ENCODE measurements at regions not wholly inside any gene's neighbourhood (a gene's known extent, or its start where the extent isn't known, plus 50 kb on each side); places are given as distances from the start of the nearest gene placed in this dataset.

DNA sequence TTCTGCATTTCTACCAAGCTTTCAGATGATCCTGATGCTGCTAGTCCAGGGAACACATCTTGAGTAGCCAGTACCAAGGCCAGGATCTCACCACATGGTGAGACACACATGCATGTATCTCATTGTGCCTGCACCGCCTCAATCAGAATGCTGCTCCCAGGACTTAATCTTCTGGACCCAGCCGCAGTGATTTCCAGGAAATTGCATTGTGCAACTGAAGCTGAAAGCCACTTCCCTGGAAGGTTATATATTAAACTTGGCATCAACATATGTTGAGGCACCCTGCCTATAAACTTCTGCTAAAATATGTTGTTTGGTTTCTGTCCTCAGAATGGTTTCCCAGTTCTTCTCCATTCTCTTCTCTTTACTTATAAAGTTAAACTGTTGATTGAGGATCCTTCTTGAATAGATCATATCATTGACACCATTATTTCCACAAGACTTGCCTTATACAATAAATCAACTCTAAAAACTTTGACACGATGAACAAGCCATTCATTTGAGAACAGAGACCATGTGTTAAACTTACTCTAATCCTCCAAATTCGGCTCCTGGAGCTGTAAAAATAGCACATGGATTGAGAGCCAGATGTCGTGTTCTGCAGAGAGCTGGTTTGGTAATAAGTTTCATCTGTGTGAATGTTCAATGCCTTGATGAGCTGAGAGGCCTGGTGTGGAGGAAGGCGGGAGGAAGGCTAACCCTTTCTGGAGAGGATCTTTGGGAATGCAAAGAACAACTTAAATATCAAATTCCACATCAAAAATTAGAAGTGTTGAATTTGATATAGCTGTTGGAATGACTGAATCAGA is 65.0 kb upstream of the PCSK2 start:
- Histone ChIP-seq H3K4me1 (ENCODE audit: control insufficient read depth in 2 of 2, insufficient read depth in 2 of 2, low read length in 2 of 2) (no peaks in the 10 kb centered on the region), H3K4me3 (ENCODE audit: low read length in 2 of 2) (no peak overlapping the region), H3K9me3 (ENCODE audit: control insufficient read depth in 2 of 2, insufficient read depth in 1 of 2, low read length in 1 of 2) (no peaks in the 10 kb centered on the region), H3K27me3 (ENCODE audit: control insufficient read depth in 2 of 2, insufficient read depth in 1 of 2, low read length in 1 of 2) (no peaks in the 10 kb centered on the region), H3K36me3 (ENCODE audit: control insufficient read depth in 2 of 2, insufficient read depth in 2 of 2, low read length in 1 of 2) (no peaks in the 10 kb centered on the region), H3K27ac (ENCODE audit: low read depth in 1 of 2, low read length in 1 of 2) (no peak overlapping the region)
- 66% methylated on average over 6 of the region's 6 CpGs for whole genome bisulfite sequencing
- DNase-seq (ENCODE audit: low read depth in 6 of 9, low spot score in 9 of 9), result no peak

DNA sequence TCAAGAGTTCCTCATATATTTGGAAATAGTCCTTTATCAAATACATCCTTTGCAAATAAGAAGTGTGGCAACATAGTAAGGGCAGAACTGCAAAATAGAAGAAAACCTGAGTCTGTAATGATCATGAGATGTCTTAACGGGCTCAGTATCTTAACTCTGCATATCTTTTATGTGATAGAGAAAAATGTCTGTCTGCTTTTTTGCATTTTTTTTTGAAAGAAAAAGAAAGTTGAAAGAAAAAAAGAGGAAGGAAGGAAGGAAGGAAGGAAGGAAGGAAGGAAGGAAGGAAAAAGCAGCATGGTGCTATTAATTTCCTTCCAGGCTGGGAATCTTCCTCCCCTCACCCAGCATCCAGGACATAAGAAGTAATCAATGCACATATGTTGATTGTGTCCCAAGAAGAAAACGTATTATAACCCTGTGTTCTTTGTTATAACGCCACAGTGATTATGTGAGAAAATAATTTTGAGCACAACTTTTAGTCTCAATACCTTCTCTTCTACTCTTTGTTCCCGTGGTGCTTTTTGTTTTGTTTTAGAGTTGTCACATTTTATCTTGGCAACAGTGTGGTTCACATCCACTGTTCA is 58.7 kb upstream of the PCSK2 start:
- WGBS, result 87% methylated on average over 4 of the region's 4 CpGs
- Histone ChIP-seq H3K27ac (ENCODE audit: low read depth in 1 of 2, low read length in 1 of 2) (no peak overlapping the region), H3K4me1 (ENCODE audit: control insufficient read depth in 2 of 2, insufficient read depth in 2 of 2, low read length in 2 of 2) (no peaks in the 10 kb centered on the region), H3K27me3 (ENCODE audit: control insufficient read depth in 2 of 2, insufficient read depth in 1 of 2, low read length in 1 of 2) (no peaks in the 10 kb centered on the region), H3K9me3 (ENCODE audit: control insufficient read depth in 2 of 2, insufficient read depth in 1 of 2, low read length in 1 of 2) (no peaks in the 10 kb centered on the region), H3K4me3 (ENCODE audit: low read length in 2 of 2) (no peak overlapping the region), H3K36me3 (ENCODE audit: control insufficient read depth in 2 of 2, insufficient read depth in 2 of 2, low read length in 1 of 2) (no peaks in the 10 kb centered on the region)
- no peak for DNase-seq (ENCODE audit: low read depth in 6 of 9, low spot score in 9 of 9)

DNA sequence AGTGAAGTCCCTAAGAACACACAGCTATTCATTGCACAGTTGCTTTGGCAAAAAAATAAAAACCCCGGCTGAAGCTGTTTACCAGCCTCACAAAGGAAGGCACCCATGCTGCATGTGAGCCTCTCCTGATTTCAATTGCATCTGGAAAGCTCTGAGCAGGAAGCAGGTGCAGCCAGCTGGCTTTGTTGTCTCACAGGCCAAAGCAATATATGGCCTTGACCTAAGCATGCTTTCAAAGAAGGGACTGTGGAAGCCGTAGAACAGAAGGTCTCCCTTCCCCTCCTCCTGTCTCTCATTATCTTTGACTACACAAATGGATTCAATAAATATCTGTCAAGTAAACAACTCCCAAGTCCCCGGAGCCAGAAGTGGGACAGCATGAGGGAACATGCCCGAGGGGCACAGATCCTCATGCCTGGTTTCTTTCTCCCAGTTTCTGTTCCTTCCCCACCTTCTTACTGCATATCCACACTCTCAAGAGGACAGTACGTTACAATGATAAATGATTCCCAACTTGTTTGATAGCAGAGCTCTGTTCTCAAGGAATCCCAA is 57.2 kb upstream of the PCSK2 start:
- Histone ChIP-seq H3K27ac (ENCODE audit: low read depth in 1 of 2, low read length in 1 of 2) (no peak overlapping the region), H3K4me1 (ENCODE audit: control insufficient read depth in 2 of 2, insufficient read depth in 2 of 2, low read length in 2 of 2) (no peaks in the 10 kb centered on the region), H3K9me3 (ENCODE audit: control insufficient read depth in 2 of 2, insufficient read depth in 1 of 2, low read length in 1 of 2) (no peaks in the 10 kb centered on the region), H3K36me3 (ENCODE audit: control insufficient read depth in 2 of 2, insufficient read depth in 2 of 2, low read length in 1 of 2) (no peaks in the 10 kb centered on the region), H3K4me3 (ENCODE audit: low read length in 2 of 2) (no peak overlapping the region), H3K27me3 (ENCODE audit: control insufficient read depth in 2 of 2, insufficient read depth in 1 of 2, low read length in 1 of 2) (no peaks in the 10 kb centered on the region)
- DNase-seq (ENCODE audit: low read depth in 6 of 9, low spot score in 9 of 9), result no peak
- 47% methylated on average over 5 of the region's 5 CpGs for WGBS

DNA sequence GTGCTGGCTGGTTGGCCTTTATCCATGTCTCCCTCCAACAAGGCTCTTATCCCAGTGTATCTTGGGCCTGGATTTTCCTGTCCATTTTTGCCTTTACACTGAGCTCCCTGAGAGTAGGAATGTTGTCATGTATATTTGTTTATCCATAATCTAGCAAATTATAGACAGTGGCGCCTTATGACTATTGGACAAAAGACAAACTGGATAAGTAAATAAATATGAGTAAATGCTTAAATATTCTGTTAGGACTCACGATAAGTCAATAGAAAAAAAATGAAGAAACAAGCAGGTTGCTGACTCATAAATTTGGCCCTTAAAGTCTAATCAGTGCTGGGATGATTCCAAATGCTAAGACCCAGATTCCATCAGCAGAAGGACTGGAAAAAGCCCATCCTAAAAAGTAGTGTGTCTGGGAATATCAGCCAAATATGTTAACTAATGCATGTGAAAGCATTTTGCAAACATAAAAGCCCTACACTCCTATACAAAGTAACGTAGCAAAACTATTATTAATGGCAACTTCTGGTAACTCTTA is 55.0 kb upstream of the PCSK2 start:
- WGBS, result 91% methylated on average over 3 of the region's 3 CpGs
- H3K4me3 ChIP-seq (ENCODE audit: low read length in 2 of 2), result no peak overlapping the region
- no peaks in the 10 kb centered on the region for H3K27me3 ChIP-seq (ENCODE audit: control insufficient read depth in 2 of 2, insufficient read depth in 1 of 2, low read length in 1 of 2)
- H3K4me1 ChIP-seq (ENCODE audit: control insufficient read depth in 2 of 2, insufficient read depth in 2 of 2, low read length in 2 of 2), result no peaks in the 10 kb centered on the region
- no peaks in the 10 kb centered on the region for H3K9me3 ChIP-seq (ENCODE audit: control insufficient read depth in 2 of 2, insufficient read depth in 1 of 2, low read length in 1 of 2)
- no peak for DNase-seq (ENCODE audit: low read depth in 6 of 9, low spot score in 9 of 9)
- no peaks in the 10 kb centered on the region for H3K36me3 ChIP-seq (ENCODE audit: control insufficient read depth in 2 of 2, insufficient read depth in 2 of 2, low read length in 1 of 2)
- no peak overlapping the region for H3K27ac ChIP-seq (ENCODE audit: low read depth in 1 of 2, low read length in 1 of 2)

DNA sequence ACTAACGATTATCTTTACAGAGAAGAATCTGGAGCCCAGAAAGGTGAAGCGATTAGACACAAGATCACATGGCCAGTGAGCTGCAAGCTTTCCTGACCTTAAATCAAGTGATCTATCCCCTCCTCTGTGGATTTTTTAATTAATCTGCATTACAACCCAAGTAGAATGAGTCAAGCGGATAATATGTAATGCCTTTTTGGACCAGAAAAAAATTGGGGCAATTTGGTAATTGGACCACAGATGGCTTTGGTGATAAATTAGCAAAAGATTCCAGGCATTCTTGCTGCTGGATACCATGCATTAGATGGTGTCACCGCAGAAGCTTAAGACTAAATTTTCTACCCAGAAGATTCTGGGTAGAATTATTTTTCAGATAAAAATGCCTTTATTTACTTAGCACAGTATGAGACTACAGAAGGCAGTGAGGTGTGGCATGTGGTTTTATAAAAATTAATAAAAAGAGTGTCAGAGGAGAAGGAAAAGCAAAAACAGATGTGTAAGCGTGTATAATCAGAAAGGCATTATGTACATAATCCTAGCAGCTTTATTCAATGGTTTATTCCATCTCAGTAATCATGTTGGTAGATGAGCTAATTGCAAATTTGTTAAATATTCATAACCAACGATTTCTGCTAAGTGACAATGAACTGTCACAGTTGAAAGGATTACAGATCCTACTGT is 53.9 kb upstream of the PCSK2 start:
- Histone ChIP-seq H3K4me1 (ENCODE audit: control insufficient read depth in 2 of 2, insufficient read depth in 2 of 2, low read length in 2 of 2) (no peaks in the 10 kb centered on the region), H3K9me3 (ENCODE audit: control insufficient read depth in 2 of 2, insufficient read depth in 1 of 2, low read length in 1 of 2) (no peaks in the 10 kb centered on the region), H3K27me3 (ENCODE audit: control insufficient read depth in 2 of 2, insufficient read depth in 1 of 2, low read length in 1 of 2) (no peaks in the 10 kb centered on the region), H3K27ac (ENCODE audit: low read depth in 1 of 2, low read length in 1 of 2) (no peak overlapping the region), H3K36me3 (ENCODE audit: control insufficient read depth in 2 of 2, insufficient read depth in 2 of 2, low read length in 1 of 2) (no peaks in the 10 kb centered on the region), H3K4me3 (ENCODE audit: low read length in 2 of 2) (no peak overlapping the region)
- WGBS, result 77% methylated on average over 6 of the region's 6 CpGs
- DNase-seq (ENCODE audit: low read depth in 6 of 9, low spot score in 9 of 9), result no peak

All from thymus (tissue), 11 donors.